NCI-H2227 (cell line): ENCODE measurements at regions not wholly inside any gene's neighbourhood (a gene's known extent, or its start where the extent isn't known, plus 50 kb on each side); places are given as distances from the start of the nearest gene placed in this dataset.

Experiments
- DNase-seq: peaks from one replicate; lab custom pipeline; 2025; ENCODE audit not compliant: unreplicated experiment; lab: John Stamatoyannopoulos, UW

DNA sequence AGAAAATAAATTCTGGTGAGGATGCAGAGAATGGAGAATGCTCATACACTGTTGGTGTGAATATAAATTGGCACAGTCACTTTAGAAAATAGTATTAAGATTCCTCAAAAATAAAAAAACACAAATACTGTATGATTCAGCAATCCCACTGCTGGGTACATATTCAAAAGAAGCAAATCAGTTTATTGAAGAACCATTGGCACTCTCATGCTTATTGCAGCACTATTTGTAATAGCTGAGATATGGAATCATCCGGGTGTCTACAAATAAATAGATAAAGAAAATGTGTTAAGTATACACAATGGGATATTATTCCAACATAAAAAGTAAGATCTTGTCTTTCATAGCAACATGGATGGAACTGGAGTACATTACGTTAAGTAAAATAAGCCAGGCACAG is 579.4 kb upstream of the SEL1L start:
- DNase-seq = no peak

- no peak for DNase-seq
Measured at GRCh38 chr14:82113710-82114109, 580.1 kb upstream of the SEL1L start.

- no peak for DNase-seq
Measured at GRCh38 chr14:82116721-82117120, 583.1 kb upstream of the SEL1L start.

DNA sequence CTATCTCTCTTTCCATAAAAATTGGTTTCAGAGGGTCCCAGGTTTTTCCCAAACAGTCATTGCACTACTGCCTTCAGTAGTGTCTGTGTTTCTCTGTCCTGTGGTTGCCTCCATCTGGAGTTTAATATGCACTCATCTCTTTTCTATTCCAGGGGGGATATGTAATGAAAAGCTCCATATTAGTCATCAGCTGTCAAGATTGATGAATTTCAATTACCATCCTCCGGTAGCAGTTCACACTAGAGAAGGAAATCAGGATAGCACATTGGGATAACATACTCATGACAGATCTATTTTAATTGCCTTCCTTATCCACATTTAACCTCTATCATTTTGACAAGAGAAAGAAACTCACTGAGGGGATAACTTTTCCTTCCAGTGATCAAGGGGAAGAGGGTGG is 589.0 kb upstream of the SEL1L start:
- DNase-seq = no peak

- DNase-seq = no peak
Measured at GRCh38 chr14:82124511-82124910, 590.9 kb upstream of the SEL1L start.

DNA sequence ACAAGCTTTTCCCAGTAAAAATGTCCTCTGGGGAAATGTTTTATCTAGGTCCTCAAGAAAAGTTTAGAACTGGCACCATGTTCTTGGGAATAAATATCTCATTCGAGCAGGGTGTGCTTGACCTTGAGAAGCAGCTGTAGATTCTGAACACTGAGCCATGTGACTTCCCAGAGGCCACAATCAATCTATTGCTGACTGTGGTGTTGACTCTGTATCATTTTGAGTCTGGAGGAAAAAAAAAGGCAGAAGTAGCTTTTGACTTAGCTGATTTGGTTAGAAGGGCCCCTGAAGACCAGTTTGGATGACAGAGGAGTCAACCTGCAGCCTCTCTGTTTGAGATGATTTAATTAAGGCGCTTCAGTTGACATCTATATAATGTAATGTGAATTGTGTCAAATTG is 592.4 kb upstream of the SEL1L start:
- no peak for DNase-seq

DNA sequence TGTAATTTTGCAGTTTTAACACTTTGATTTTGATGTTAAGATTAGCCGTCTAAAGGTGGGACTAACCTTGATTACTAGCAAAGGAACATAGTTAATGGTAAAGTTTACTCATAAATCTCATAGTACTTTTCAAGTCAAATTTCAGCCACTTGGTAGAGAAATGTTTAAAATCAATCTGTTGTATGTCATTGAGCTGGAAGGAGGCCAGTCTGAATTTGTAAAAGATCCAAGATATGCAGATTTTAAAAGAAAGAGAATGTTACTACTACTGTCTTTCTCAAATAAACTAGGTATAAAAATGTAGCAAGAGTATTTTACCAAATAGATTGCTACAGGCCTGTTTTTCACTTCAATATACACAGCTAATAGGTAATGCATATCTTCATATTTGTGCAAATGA is 600.8 kb upstream of the SEL1L start:
- DNase-seq = no peak

- no peak for DNase-seq
Measured at GRCh38 chr14:82138431-82138830, 604.8 kb upstream of the SEL1L start.

GRCh38 chr14:82146846-82147245 is 613.2 kb upstream of the SEL1L start:
- DNase-seq = no peak

- no peak for DNase-seq
Measured at GRCh38 chr14:82153689-82154088, 620.0 kb upstream of the SEL1L start.

DNA sequence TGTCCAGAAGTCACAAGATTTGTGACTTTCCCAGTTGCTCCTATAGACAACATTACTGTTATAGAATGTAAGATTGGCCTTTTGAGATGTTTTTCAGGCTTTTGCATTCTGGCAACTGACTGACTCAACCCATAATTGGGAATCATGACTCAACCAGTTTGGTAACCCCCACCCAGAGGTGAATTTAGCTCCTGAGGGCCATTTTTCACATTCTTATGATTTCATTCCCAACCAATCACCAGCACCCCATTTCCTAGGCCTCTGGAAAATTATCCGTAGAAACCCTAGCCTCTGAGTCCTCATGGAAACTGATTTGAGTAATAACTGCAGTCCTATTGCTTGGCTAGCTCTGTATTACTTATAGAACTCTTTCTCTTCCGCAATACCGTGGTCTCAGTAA is 626.0 kb upstream of the SEL1L start:
- DNase-seq = no peak

- no peak for DNase-seq
Measured at GRCh38 chr14:82180139-82180538, 646.5 kb upstream of the SEL1L start.

DNA sequence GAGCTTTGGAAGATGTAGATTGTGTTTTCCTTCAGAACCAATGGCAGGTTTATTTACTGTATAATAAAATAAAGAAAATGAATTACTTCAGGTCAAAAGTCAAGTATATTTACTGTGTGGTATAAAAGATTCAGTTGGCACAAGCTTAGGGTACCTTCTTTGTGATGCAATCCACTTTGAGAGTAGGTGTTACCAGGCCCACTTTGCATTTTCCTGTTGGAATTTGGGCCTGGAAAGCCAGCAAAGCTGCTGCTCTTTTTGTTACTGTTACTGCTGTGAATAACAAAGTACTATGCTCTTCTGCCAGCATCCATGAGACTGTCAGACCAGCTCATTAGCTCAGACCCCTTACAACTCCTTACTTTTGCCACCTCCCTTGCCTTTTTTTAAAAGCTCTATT is 649.0 kb upstream of the SEL1L start:
- DNase-seq = no peak

- DNase-seq = no peak
Measured at GRCh38 chr14:82190742-82191141, 657.1 kb upstream of the SEL1L start.

GRCh38 chr14:82192387-82192786 is 658.7 kb upstream of the SEL1L start:
- no peak for DNase-seq

- DNase-seq = no peak
Measured at GRCh38 chr14:82223276-82223675, 689.6 kb upstream of the SEL1L start.

- DNase-seq = no peak
Measured at GRCh38 chr14:82224610-82225009, 691.0 kb upstream of the SEL1L start.

DNA sequence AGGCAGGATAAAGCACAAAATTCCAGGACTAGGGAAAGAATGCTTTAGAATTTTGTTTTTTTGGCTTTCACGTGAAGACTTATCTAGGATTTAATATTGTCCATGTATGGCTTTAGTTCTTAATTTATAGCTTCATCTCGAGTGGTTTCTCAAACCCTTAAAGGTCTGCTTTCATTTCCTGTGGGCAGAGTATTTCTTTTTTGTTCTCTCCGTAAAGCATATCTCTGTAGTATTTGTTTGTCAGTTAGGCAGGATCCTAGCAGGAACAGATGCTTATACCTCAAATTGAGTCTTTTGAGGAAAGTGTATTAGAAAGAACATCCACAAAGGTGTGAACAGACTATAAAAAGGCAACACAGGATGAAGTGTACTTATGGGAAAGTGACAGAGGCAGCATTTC is 697.1 kb upstream of the SEL1L start:
- DNase-seq = no peak

- no peak for DNase-seq
Measured at GRCh38 chr14:82238649-82239048, 705.0 kb upstream of the SEL1L start.

DNA sequence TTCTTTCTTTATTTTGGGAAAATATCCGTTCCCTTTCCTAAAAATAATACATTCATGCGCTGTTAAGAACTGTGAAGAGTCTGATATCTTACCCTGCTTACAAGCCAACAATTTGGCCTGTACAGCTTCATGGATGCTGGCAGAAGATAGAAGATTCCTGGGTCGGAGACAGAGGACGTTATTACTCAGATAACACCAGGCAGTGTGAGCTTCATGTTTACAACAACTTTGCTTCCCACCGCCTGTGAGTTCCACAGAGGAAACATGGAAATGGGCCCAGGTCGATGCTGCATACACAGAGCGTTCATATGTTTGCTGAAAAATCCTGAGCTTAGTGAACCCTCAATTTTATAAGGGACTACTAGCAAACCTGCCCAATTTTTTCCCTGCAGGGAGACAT is 705.6 kb upstream of the SEL1L start:
- DNase-seq = no peak

- DNase-seq = no peak
Measured at GRCh38 chr14:82244791-82245190, 711.1 kb upstream of the SEL1L start.

- DNase-seq = no peak
Measured at GRCh38 chr14:82251494-82251893, 717.8 kb upstream of the SEL1L start.

GRCh38 chr14:82270286-82270685 is 736.6 kb upstream of the SEL1L start:
- DNase-seq = no peak

GRCh38 chr14:82298811-82299210 is 765.2 kb upstream of the SEL1L start:
- DNase-seq = no peak
